ENCODE measurements at regions not wholly inside any gene's neighbourhood (a gene's known extent, or its start where the extent isn't known, plus 50 kb on each side); places are given as distances from the start of the nearest gene placed in this dataset.

DNA sequence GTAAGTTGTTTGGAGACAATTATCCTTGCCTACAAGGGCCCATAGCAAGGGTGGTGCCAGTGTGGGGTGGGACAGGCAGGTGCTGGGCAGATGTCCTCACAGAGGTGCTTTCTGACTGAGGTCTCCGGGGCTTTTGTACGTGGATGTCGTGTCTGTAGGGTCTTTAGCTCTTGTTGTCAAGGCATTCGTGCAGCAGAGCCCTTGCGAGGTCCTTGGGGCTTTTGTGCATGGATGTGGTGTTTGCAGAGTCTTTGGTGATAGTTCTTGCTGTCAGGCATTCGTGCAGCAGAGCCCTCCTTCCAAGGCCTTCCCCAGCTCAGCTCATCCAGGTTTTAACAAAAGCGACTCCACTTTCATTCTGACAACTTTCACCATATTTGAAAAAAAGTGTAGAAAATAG is 116.0 kb upstream of the TMEM18 start (continued):
- TF ChIP-seq YY1 (IDR thresholded peaks at IDR 0.05; ENCODE audit: insufficient read depth, insufficient replicate concordance, low read depth, low read length) (no peak), GLI4 (CRISPR knock-in tag; IDR thresholded peaks at IDR 0.05; ENCODE audit: borderline replicate concordance) (no peak)

GRCh38 chr2:792687-793086 is 115.5 kb upstream of the TMEM18 start:
- Histone ChIP-seq H3K27me3 (ENCODE audit: control insufficient read depth in 1 of 2, insufficient read depth in 2 of 2, low read length in 2 of 2) (peaks cover 3 to 51% of the 10 kb centered on the region in 2 experiments; a peak in 4 of 5 replicates), H3K9me3 (ENCODE audit: low read length) (no peaks in the 10 kb centered on the region; the same call in 1 of the 2 replicates), H3K4me1 (ENCODE audit: insufficient read depth, low read length) (no peaks in the 10 kb centered on the region), H3K9ac (ENCODE audit: insufficient read depth, low read depth, low read length) (no peak overlapping the region), H2AFZ (ENCODE audit: low read length) (no peak overlapping the region), H3K4me2 (ENCODE audit: low read depth, low read length) (no peak overlapping the region), H3K4me3 (replicated peaks in 1 of 3; ENCODE audit: insufficient read depth in 1 of 3, low read depth in 2 of 3, low read length in 3 of 3) (no peak overlapping the region), H3K27ac (ENCODE audit: extremely low read length, insufficient read depth, low read length) (no peak overlapping the region), H4K20me1 (ENCODE audit: insufficient read depth, low read length) (no peaks in the 10 kb centered on the region; the same call in 1 of the 2 replicates), H3K36me3 (replicated peaks in 1 of 2; ENCODE audit: control insufficient read depth in 1 of 2, insufficient read depth in 2 of 2, low read length in 2 of 2) (no peaks in the 10 kb centered on the region), H3K79me2 (ENCODE audit: insufficient read depth, low read length) (no peaks in the 10 kb centered on the region)
- no TSS peak for BruUV-seq (replicated peaks)
- POLR2A ChIA-PET, result no interaction called here
- ATAC-seq, result no peak
- TF ChIP-seq ZNF644 (CRISPR knock-in tag; IDR thresholded peaks at IDR 0.05; ENCODE audit: low read depth) (no peak), ETV5 (CRISPR knock-in tag; IDR thresholded peaks at IDR 0.05; ENCODE audit: borderline replicate concordance) (no peak), ZNF552 (CRISPR knock-in tag; IDR thresholded peaks at IDR 0.05; ENCODE audit: borderline replicate concordance) (no peak)
- TF ChIP-seq, protein P1, sequence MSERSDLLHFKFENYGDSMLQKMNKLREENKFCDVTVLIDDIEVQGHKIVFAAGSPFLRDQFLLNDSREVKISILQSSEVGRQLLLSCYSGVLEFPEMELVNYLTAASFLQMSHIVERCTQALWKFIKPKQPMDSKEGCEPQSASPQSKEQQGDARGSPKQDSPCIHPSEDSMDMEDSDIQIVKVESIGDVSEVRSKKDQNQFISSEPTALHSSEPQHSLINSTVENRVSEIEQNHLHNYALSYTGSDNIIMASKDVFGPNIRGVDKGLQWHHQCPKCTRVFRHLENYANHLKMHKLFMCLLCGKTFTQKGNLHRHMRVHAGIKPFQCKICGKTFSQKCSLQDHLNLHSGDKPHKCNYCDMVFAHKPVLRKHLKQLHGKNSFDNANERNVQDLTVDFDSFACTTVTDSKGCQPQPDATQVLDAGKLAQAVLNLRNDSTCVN (CRISPR knock-in tag; IDR thresholded peaks at IDR 0.05; ENCODE audit: borderline replicate concordance), result no peak
- TF ChIP-seq, protein P2, sequence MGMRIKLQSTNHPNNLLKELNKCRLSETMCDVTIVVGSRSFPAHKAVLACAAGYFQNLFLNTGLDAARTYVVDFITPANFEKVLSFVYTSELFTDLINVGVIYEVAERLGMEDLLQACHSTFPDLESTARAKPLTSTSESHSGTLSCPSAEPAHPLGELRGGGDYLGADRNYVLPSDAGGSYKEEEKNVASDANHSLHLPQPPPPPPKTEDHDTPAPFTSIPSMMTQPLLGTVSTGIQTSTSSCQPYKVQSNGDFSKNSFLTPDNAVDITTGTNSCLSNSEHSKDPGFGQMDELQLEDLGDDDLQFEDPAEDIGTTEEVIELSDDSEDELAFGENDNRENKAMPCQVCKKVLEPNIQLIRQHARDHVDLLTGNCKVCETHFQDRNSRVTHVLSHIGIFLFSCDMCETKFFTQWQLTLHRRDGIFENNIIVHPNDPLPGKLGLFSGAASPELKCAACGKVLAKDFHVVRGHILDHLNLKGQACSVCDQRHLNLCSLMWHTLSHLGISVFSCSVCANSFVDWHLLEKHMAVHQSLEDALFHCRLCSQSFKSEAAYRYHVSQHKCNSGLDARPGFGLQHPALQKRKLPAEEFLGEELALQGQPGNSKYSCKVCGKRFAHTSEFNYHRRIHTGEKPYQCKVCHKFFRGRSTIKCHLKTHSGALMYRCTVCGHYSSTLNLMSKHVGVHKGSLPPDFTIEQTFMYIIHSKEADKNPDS (CRISPR knock-in tag; IDR thresholded peaks at IDR 0.05), result no peak
- intact Hi-C loops (cut with micrococcal nuclease; ENCODE audit: unreplicated experiment) (no loop called here), in situ Hi-C loops (cut with HindIII; ENCODE audit: extremely low pct_ligation_motif_present, low pct_unique_long_range_greater_than_20kb) (no loop called here)
- CTCF ChIA-PET (ENCODE audit: low intra/inter-chr PET ratio, low total read pairs), result no interaction called here
- no peak for DNase-seq (ENCODE audit: low spot score)
- no peak for FAIRE-seq
- 28% methylated on average over 12 of the region's 13 CpGs for WGBS (ENCODE audit: low lambda C conversion rate)
